DOHH2 (cell line): ENCODE measurements at regions not wholly inside any gene's neighbourhood (a gene's known extent, or its start where the extent isn't known, plus 50 kb on each side); places are given as distances from the start of the nearest gene placed in this dataset.

Source experiments
- EZH2phosphoT487 ChIP-seq: fragments of 200-600 bp; sonication (generic); IDR thresholded peaks from 2 replicates; pipeline ENCODE4 v1.6.1; 2017; ENCODE audit warnings: borderline replicate concordance, mild to moderate bottlenecking, antibody characterized with exemption, low read length, moderate library complexity, mixed read lengths
- TF ChIP-seq, protein P1 (sequence below): fragments of 200-600 bp; sonication (generic); IDR thresholded peaks from one replicate; pipeline ENCODE4 v1.5.1; 2014; ENCODE audit warnings: antibody characterized with exemption, mild to moderate bottlenecking, low read depth, low read length; ENCODE audit not compliant: poor library complexity, severe bottlenecking

DNA sequence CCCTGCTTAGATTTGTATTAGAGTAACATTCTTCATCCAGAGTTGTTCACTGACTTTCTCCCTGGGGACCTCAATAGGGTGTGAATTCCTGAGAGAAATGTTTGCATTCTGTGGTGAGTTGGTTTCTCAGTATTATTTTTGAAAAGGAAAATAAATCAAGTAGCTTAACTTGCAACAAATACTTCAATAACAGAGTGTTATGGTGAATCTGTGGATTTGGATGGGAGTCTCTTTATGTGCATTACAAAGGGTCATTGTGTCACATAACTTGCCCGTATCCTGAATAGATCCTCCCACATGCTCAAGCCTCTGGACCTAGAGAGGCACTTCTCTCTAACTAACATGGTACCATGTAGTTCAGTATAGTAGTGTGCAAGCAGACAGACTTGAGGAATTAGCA is 68.4 kb upstream of the IPO9 start:
- TF ChIP-seq, protein P1, sequence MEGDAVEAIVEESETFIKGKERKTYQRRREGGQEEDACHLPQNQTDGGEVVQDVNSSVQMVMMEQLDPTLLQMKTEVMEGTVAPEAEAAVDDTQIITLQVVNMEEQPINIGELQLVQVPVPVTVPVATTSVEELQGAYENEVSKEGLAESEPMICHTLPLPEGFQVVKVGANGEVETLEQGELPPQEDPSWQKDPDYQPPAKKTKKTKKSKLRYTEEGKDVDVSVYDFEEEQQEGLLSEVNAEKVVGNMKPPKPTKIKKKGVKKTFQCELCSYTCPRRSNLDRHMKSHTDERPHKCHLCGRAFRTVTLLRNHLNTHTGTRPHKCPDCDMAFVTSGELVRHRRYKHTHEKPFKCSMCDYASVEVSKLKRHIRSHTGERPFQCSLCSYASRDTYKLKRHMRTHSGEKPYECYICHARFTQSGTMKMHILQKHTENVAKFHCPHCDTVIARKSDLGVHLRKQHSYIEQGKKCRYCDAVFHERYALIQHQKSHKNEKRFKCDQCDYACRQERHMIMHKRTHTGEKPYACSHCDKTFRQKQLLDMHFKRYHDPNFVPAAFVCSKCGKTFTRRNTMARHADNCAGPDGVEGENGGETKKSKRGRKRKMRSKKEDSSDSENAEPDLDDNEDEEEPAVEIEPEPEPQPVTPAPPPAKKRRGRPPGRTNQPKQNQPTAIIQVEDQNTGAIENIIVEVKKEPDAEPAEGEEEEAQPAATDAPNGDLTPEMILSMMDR, result no peak
- no peak for TF ChIP-seq EZH2phosphoT487
